Activated CD4-positive, alpha-beta T cell treated with anti-CD3 and anti-CD28 coated beads, Interleukin-10, Interleukin-2, amounts not matched to agents 100 ng/mL and 50 ng/mL, durations not matched to agents 16 hours and 8 hours (primary cell): ENCODE measurements at regions not wholly inside any gene's neighbourhood (a gene's known extent, or its start where the extent isn't known, plus 50 kb on each side); places are given as distances from the start of the nearest gene placed in this dataset.
A peak's percentile ranks its signal among the peaks of the same experiment; 100 is the strongest.

ENCODE experiments used
- DNase-seq: peaks from one replicate; pipeline ENCODE4 v3.0.0-alpha.2; 2020

DNA sequence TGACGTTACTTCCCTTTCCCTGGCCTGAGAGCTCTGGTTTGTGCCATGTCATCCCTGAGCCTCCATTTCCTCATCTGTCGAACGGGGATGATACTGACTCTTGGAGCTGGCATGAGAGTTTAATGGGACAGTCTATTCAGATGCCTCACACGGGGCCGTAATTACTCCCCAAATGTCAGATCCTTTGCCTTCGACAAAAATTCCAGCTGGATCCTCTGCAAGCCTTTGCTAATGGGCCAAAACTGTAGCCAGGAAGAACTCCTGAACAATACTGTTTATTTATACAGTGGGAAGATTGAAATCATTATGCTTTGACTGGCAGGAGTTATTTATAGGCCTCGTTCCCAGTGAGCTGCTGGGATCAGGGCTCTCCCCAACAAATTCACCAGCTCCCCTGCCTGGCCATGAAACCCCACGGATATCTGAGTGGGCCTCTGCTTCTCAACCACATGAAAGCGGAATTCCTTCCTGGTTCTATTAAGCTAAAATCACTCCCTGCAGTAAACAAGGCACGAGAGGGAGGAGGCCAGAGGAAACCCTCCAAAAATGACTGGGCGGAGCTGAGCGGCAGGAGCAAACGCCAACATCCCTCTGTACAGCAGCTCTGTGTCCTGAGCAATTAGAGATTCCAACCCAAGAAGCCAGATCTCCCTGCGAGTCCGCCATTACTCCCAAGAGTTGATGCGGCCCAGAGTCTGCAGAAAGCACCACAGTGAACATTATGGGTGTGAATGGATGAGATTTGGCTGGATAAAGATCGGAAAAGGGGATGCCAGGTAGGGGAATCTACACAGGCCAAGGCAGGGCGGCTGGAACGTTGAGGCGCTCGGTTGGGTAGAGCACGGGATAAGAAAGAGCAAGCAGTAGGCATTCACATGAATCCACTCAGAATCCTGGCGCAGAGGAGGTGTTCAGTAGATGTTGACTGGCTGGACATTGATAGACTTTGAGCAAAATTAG is 326.1 kb downstream of the BCL11B start:
- DNase-seq, result no peak

GRCh38 chr14:98946940-98947339 is 325.1 kb downstream of the BCL11B start:
- DNase-seq, result no peak

DNA sequence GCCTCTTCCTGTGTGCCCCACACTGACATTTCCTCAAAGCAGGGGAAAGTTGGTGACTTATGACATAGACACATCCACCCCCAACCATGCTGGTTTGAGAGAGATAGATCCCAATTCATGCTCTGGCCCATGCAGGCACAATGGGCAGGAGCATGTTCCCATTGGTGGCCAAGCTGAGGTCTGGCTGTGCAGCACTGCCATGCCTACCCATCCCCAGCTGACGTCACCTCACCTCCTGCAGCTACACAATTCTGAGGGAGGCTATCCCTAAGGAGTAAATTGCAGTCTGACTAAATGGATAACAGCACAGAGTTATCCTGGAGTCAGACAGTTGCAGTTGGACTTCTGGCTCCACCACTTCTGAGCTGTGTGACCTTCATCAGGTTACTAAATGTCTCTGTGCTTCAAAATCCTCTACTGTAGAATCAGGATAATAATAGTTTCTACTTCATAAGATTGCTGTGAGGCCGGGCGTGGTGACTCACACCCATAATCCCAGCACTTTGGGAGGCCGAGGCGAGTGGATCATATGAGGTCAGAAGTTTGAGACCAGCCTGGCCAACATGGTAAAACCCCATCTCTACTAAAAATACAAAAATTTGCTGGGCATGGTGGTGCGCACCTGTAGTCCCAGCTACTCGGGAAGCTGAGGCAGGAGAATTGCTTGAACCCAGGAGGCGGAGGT is 323.9 kb downstream of the BCL11B start:
- no peak for DNase-seq

GRCh38 chr14:98949051-98949450 is 322.9 kb downstream of the BCL11B start:
- DNase-seq, result no peak

DNA sequence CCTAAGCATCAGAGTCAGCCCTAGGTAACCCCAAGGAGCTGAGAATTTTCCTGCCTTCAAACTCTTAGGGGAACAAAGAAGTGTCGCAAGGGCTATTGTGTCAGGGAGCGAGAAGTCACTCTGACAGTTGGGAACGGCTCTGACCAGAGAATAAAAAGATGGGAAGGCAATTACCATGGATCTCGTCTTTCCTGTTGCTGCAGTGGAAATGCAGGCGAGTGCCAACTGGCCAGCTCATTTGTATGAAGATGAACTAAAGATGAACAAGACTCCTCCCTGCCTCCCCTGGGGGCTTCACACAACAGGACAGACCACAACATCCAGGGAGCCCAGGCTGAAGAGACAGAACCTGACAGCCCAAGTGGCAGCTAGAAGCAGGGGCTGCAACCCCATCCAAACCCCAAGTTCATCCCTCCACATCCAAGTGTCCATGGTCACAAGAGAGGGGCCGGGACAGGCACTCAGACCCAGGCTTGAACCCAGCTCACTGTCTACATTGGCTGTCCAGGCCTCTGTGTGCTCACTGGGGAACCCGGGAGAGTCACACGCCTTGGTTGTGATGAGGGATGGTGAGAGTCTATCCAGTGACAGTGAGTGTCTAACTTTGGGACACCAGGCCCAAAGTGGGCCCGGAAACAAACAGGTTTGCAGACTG is 322.4 kb downstream of the BCL11B start:
- DNase-seq, result no peak

DNA sequence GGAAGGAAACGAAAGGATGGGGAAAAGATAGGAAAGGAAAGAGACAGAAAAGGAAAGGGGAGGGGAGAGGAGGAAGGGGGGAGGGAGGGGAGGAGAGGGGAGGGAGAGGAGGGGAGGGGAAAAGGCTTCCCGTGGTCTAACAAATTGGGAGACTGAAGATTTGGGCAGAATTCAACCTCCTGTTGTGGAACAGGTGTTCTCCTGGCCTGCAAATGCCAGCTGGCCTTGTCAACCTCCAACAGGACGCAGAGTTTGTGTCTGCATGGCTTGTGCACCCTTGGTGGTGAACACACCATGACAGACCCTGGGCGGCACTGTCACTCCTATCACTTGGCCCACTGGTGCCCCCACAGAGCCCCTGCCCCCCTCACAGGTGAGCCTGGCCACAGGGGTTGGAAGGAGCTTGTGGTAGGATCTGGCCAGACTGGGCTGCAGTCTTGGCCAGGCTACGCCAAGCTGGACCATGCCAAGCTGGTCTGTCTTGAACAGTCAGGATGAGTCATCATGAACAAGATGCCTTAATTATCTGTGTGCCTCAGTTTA is 321.6 kb downstream of the BCL11B start:
- DNase-seq, result no peak

DNA sequence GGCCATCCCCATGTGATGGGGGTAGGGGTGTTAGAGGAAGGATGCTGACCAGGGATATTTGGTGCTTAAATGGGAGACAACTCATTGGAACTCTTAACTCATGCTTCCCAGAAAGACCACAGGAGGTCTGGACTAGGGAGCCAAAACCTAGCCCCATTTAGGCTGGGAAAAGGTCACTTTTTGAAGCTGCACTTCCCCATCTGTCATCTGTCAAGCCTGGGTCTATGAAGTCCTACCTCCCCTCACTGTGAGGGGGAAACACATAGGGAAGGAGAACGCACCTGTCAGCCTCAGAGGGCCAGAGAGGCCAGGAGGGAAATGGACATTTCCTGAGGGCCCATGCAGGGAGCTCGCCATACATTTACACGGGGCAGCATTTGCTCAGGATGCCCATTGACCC is 321.0 kb downstream of the BCL11B start:
- no peak for DNase-seq

- DNase-seq, result no peak
These were observed 320.4 kb downstream of the BCL11B start for GRCh38 chr14:98951521-98952152.

GRCh38 chr14:98952593-98953350 is 319.2 kb downstream of the BCL11B start:
- DNase-seq, result peak; percentile 32

- DNase-seq, result no peak
These were observed 318.2 kb downstream of the BCL11B start for GRCh38 chr14:98953551-98954348.

GRCh38 chr14:98954349-98955000 is 317.5 kb downstream of the BCL11B start:
- DNase-seq, result no peak

- no peak for DNase-seq
These were observed 316.8 kb downstream of the BCL11B start for GRCh38 chr14:98955036-98955740.

DNA sequence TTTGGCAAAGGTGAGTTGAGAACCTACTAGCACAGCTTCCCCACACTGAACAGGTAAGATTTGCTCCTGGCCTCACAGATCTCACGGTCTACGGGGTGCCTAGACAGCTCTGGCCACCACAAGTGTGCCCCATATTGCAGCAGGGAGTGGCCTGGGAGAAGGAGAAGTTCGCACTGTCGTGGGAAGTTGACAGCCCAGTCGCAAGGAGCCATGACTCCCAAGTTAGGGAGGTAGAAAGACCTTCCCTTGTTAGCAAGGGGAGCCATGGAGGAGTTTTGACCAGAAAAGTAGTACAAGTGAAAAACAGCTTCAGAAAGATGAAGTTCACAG is 316.3 kb downstream of the BCL11B start:
- DNase-seq, result no peak

DNA sequence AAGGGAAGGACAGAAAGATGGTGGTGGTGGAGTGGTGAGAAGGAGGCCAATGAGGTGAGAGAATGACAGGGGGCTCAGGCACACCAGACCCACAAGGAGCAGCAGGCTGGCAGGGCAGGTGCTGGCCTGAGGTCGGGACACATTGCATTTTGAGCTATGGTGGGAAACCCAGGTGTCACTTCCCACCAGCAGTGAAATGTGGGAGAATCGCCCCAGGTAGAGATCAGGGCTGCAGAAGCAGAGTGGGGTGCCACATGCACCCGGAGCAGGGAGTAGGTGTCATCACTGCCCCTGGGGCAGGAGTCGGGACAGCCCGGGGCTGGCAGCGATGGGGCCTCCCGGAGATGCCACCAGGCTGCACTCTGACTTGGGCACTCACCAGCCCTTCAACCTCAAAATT is 315.8 kb downstream of the BCL11B start:
- DNase-seq, result no peak

DNA sequence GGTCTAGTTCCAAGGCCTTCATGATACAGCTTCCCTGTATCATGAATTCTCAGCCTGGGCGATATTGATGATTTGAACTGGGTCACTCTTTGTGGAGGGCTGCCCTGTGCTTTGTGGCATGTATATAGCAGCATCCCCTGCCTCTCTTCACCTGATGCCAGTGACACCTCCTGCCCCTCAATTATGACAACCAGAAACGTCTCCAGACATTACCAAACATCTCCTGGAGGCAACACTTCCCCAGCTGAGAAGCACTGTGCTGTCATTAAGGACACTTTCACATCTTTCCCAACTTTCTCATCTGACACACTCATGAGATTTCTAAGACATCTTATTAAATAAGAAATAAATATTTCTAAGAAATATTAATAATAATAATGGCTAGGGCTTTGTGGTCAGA is 315.3 kb downstream of the BCL11B start:
- DNase-seq, result no peak

DNA sequence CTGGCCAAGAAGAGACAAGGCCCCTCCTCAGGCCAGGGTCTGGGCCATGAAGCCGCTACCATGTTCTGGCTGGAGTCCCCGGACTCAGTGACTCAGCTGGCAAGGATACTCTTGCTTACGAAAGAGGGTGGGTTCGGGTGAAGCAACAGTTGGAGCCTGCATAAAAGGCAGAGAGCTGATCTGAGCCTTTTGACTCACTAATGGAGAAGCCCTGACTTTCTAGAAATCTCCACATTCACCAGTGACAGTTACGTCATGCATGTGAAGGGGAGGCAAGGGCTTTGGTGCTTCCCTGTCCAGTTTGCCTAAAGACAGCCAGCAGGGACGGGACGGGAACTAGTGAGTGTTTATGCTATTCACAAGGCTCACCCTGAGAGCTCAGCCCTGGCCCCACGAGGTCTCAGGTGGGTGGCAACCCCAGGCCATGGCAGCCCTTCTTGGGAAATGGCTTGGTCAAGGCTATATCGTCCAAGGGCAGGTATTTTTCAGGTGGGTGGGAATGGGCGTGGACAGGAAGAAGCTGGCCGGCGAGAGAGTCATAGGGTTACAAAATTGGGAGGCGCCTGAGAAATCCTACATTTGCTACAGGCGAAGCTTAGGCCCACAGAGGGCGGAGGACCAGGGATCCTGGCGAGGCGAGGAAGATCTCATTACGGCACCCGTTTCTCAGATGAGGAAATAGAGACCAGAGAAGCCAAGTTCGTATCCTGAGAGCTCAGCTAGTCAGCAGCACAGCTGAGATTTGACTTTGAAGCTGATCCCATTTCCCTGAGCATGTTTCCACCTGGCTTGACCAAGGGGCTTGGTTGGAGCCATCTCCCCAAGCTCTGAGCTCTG is 314.6 kb downstream of the BCL11B start:
- DNase-seq, result no peak

- no peak for DNase-seq
These were observed 313.9 kb downstream of the BCL11B start for GRCh38 chr14:98958048-98958631.

DNA sequence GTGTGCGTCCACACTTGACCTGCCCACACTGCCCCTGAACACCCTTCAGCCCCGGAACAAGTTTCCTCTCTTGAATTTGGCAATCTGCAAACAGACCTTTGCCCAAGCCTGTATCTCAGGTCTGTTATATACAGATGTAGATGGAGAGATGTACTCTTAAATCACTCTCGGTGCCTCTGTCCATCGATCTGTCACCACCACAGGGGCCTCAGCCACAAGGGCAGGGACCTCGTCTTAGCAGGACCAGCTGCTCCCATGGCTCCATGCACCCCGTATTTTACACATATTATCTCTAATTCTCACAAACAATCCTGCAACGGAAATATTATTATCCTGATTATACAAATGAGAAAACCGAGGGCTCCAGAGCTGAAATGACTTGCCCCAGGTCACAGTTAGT is 313.4 kb downstream of the BCL11B start:
- DNase-seq, result no peak

DNA sequence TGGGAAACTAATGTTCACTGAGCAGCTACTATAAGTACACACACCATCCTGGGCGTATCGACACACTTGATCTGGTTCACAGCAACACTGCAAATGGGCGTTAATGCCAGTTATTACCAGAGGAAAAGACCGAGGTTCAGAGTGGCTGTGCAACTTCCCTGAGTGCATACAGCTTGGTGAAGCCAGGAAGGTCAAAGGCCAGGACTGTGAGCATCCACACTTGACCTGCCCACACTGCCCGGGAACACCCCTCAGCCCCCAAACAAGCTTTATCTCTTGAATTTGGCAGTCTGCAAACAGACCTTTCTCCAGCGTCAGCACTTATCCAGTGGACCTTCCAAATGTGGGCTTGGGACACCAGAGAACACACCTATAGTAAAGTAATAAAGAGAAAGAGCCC is 312.6 kb downstream of the BCL11B start:
- DNase-seq, result no peak
